ENCODE measurements at regions not wholly inside any gene's neighbourhood (a gene's known extent, or its start where the extent isn't known, plus 50 kb on each side); places are given as distances from the start of the nearest gene placed in this dataset.
"Not testable (repeated sequence)": the region's sequence is repeated elsewhere in the genome, so short reads cannot be mapped to it uniquely, and the experiment has no call there.

DNA sequence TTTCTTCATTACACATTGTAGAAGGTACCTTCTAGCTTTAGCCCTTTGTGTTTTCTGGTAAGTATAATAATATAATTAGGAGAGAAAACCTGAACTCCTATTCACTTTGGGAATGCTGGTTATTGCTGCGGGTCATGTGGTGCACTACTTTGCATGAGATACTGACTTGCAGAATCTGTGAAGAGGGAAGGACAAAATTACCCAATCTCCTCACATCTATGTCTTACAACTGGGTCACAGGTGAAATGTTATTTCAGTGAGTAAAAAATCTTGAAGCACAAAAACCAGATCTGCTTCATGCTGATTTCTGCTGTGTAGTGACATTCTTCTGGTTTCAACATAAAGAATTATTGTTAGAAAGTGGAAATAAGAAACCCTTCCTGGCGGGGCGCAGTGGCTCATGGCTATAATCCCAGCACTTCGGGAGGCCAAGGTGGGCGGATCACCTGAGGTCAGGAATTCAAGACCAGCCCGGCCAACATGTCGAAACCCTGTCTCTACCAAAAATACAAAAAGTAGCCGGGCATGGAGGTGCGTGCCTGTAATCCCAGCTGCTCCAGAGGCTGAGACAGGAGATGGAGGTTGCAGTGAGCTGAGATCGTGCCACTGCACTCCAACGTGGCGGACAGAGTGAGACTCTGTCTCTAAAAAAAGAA is 211.0 kb upstream of the REG3G start:
- TF ChIP-seq, protein P1, sequence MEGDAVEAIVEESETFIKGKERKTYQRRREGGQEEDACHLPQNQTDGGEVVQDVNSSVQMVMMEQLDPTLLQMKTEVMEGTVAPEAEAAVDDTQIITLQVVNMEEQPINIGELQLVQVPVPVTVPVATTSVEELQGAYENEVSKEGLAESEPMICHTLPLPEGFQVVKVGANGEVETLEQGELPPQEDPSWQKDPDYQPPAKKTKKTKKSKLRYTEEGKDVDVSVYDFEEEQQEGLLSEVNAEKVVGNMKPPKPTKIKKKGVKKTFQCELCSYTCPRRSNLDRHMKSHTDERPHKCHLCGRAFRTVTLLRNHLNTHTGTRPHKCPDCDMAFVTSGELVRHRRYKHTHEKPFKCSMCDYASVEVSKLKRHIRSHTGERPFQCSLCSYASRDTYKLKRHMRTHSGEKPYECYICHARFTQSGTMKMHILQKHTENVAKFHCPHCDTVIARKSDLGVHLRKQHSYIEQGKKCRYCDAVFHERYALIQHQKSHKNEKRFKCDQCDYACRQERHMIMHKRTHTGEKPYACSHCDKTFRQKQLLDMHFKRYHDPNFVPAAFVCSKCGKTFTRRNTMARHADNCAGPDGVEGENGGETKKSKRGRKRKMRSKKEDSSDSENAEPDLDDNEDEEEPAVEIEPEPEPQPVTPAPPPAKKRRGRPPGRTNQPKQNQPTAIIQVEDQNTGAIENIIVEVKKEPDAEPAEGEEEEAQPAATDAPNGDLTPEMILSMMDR (conservative IDR thresholded peaks at IDR 0.05; ENCODE audit: low read depth, low read length), result no peak
- H3K4me3 ChIP-seq (ENCODE audit: low read depth, low read length), result no peak overlapping the region
- DNase-seq (ENCODE audit: low read depth), result no peak

DNA sequence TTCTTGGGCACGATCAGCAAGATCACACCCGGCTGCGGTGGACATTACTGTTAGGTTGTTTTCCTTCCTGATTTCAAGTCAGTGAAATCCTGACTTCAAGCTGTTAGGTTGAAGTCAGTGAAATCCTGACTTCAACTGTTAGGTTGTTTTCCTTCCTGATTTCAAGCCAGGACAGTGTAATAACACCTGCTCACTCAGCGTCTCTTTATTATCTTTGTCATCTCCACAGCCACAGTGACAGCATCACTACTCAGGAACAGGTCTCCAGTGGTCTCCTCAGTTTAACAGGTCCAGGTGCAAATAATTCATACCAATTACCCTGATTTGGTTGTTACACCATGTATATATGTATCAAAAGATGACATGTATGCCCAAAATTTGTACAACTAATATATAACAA is 208.1 kb upstream of the REG3G start:
- no peak for DNase-seq (ENCODE audit: low read depth)
- TF ChIP-seq, protein P1 (conservative IDR thresholded peaks at IDR 0.05; ENCODE audit: low read depth, low read length), result no peak
- no peak overlapping the region for H3K4me3 ChIP-seq (ENCODE audit: low read depth, low read length)

DNA sequence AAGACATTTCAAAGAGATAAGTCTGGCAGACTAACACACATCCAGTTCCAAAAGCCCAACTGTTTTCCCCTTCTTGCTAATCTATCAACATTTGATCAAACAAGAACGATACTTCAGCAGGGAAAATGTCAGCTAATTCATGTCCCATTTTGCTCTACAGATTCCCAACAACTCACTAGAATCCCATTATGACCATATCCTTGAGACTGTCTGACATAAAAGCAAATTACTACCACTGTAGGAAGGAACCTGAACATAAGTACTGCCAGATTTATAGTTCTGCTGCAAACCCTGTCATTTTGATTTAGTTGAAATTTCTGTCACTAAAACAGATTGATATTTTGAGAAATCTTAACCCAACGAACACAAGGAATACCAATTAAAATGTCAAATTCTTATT is 193.0 kb upstream of the REG3G start:
- TF ChIP-seq, protein P1 (conservative IDR thresholded peaks at IDR 0.05; ENCODE audit: low read depth, low read length), result no peak
- no peak for DNase-seq (ENCODE audit: low read depth)
- H3K4me3 ChIP-seq (ENCODE audit: low read depth, low read length), result no peak overlapping the region

DNA sequence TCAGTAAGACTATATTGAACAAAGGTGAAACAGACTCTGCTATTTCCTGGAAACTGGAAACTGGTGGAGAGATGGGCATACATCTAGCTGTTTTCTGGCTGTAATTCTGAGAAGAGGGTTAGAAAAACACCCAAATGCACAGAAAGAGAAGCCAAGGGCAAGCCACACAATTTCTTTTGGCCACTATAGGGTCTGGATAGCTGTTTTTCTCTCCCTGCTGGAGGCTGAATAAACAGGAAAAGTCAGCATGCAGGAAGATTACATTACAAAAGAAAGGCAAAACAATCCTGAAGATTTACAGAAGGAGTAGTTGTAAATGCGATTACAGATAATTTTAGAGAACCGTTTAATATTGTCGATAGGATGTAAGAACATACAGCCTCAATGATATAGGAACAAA is 186.2 kb upstream of the REG3G start:
- peak; percentile 1 for DNase-seq (ENCODE audit: low read depth)
- no peak overlapping the region for H3K4me3 ChIP-seq (ENCODE audit: low read depth, low read length)
- TF ChIP-seq, protein P1 (conservative IDR thresholded peaks at IDR 0.05; ENCODE audit: low read depth, low read length), result no peak

DNA sequence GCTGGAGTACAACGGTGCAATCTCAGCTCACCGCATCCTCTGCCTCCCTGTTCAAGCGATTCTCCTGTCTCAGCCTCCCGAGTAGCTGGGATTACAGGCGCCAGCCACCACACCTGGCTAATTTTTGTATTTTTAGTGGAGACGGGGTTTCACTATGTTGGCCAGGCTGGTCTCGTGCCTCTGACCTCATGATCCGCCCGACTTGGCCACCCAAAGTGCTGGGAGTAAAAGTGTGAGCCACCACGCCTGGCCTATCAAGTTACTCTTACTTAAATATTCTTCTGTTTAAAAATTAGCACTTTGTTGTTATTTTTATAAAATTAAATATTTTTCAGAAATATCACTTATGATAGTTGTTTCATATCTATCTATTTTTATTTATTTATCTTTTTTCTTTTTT is 185.2 kb upstream of the REG3G start:
- not testable (repeated sequence) for H3K4me3 ChIP-seq (ENCODE audit: low read depth, low read length); DNase-seq (ENCODE audit: low read depth)

DNA sequence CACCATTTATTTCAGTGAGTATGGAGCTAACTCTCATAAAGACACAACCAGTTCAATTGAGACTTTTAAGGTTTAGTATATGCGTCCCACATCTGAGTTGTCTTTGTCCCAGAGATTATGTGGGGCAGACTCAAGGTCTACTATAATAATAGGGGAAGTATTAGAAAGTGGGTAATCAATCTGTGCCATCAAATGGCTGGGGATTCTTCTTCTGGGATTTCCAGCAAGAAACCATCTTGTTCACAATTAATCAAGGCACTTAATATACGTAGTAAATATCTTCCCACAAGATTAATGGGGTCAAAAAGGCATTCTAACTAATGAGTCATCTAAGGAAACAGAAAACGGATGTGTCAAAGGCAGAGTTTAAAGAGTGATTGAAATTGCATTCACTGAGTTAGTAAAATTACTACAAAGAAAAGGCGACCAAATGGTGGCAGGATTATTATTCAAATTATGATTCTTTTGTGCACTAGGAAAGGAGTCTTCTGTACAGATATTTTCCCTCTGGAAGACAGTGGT is 179.8 kb upstream of the REG3G start:
- no peak for DNase-seq (ENCODE audit: low read depth)
- H3K4me3 ChIP-seq (ENCODE audit: low read depth, low read length), result no peak overlapping the region

DNA sequence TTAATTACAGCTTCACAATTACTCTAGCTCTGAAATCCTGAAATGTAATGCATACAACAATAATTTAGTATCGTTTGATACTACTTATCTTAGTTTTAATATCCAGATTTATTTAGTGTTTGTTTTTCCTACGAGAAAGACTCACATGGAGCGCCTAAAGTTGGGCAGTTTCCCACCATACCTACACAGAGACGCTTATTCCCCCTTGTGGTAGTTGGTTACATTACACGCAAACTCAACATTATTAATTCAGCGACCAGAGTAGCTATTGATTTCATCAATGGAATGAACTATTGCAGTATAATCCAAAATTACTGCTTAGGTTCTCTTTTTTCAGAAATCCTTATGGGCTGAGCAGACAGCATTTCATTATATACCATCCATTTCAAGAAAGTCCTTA is 164.0 kb upstream of the REG3G start:
- TF ChIP-seq, protein P1 (conservative IDR thresholded peaks at IDR 0.05; ENCODE audit: low read depth, low read length), result peak; percentile 48
- no peak overlapping the region for H3K4me3 ChIP-seq (ENCODE audit: low read depth, low read length)
- peak; percentile 31 for DNase-seq (ENCODE audit: low read depth)

More for the DNA sequence above, 179.8 kb upstream of the REG3G start:
- TF ChIP-seq, protein P1 (conservative IDR thresholded peaks at IDR 0.05; ENCODE audit: low read depth, low read length), result no peak
